ENCODE measurements at regions not wholly inside any gene's neighbourhood (a gene's known extent, or its start where the extent isn't known, plus 50 kb on each side); places are given as distances from the start of the nearest gene placed in this dataset.

DNA sequence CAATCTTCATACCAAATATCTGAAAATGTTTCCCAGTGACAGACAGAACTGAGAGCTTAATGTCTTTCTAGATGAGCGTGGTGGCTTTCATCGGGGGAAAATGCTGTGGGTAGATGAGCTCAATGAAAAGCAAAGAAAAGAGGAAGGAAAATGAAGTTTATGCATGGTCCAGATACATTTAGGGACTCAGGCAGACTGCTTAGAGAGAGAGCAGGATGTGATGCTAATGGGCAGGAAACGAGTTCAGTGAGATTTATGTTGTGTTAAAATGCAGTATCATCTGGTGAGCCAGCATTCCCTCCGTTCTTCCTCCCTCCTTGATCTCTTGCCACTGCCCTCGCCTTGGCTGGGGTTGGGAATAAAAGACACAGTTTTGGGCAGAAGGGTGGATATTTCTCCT is 229.2 kb downstream of the GBA3 start:
- Mint-ChIP-seq H3K4me3 (ENCODE audit: low read depth) (no peak overlapping the region), H3K36me3 (ENCODE audit: insufficient read depth) (no peaks in the 10 kb centered on the region), H3K4me1 (ENCODE audit: low read depth) (no peaks in the 10 kb centered on the region), H3K27me3 (no peaks in the 10 kb centered on the region), H3K27ac (no peak overlapping the region), H3K9me3 (ENCODE audit: low read depth) (peaks cover 7% of the 10 kb centered on the region)
- TF ChIP-seq CTCF (IDR thresholded peaks at IDR 0.05; ENCODE audit: unreplicated experiment) = no peak
- no peak for DNase-seq (ENCODE audit: low spot score, unreplicated experiment)

- no peak overlapping the region for H3K27ac Mint-ChIP-seq
- H3K4me3 Mint-ChIP-seq (ENCODE audit: low read depth) = no peak overlapping the region
- peaks cover 4% of the 10 kb centered on the region for H3K9me3 Mint-ChIP-seq (ENCODE audit: low read depth)
- no peak for TF ChIP-seq CTCF (IDR thresholded peaks at IDR 0.05; ENCODE audit: unreplicated experiment)
- no peak for DNase-seq (ENCODE audit: low spot score, unreplicated experiment)
- no peaks in the 10 kb centered on the region for H3K36me3 Mint-ChIP-seq (ENCODE audit: insufficient read depth)
- H3K4me1 Mint-ChIP-seq (ENCODE audit: low read depth) = no peaks in the 10 kb centered on the region
- H3K27me3 Mint-ChIP-seq = no peaks in the 10 kb centered on the region
These were observed 218.5 kb downstream of the GBA3 start for GRCh38 chr4:22911285-22911684.

- TF ChIP-seq CTCF (IDR thresholded peaks at IDR 0.05; ENCODE audit: unreplicated experiment) = no peak
- Mint-ChIP-seq H3K4me3 (ENCODE audit: low read depth) (no peak overlapping the region), H3K36me3 (ENCODE audit: insufficient read depth) (no peaks in the 10 kb centered on the region), H3K4me1 (ENCODE audit: low read depth) (no peaks in the 10 kb centered on the region), H3K9me3 (ENCODE audit: low read depth) (peaks cover 4% of the 10 kb centered on the region), H3K27me3 (no peaks in the 10 kb centered on the region), H3K27ac (no peak overlapping the region)
- no peak for DNase-seq (ENCODE audit: low spot score, unreplicated experiment)
These were observed 217.5 kb downstream of the GBA3 start for GRCh38 chr4:22910200-22910599.

DNA sequence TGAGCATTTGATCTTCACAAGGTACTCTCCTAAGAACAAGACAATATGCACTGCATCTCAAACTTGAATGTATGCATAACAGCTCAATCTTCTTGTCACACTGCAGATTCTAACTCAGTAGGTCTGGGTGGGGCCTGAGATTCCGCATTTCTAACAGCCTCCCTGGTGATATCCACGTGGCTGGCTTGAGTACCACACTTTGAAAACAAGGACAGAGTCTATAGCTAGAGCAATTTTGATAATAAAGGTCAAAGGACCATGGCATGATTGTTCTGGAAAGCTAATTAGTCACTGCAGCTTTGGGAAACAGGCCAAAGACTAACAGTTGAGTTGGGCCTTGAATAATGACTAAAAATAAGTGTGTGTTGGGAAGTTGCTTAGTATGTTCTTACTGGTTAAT is 213.3 kb downstream of the GBA3 start:
- Mint-ChIP-seq H3K27ac (no peak overlapping the region), H3K9me3 (ENCODE audit: low read depth) (peaks cover 4% of the 10 kb centered on the region), H3K4me1 (ENCODE audit: low read depth) (no peaks in the 10 kb centered on the region), H3K4me3 (ENCODE audit: low read depth) (no peak overlapping the region), H3K36me3 (ENCODE audit: insufficient read depth) (no peaks in the 10 kb centered on the region), H3K27me3 (peaks cover 4% of the 10 kb centered on the region)
- no peak for DNase-seq (ENCODE audit: low spot score, unreplicated experiment)
- TF ChIP-seq CTCF (IDR thresholded peaks at IDR 0.05; ENCODE audit: unreplicated experiment) = no peak

- no peak for TF ChIP-seq CTCF (IDR thresholded peaks at IDR 0.05; ENCODE audit: unreplicated experiment)
- no peak for DNase-seq (ENCODE audit: low spot score, unreplicated experiment)
- no peaks in the 10 kb centered on the region for H3K4me1 Mint-ChIP-seq (ENCODE audit: low read depth)
- no peak overlapping the region for H3K4me3 Mint-ChIP-seq (ENCODE audit: low read depth)
- H3K27ac Mint-ChIP-seq = no peak overlapping the region
- H3K27me3 Mint-ChIP-seq = peaks cover 7% of the 10 kb centered on the region
- no peaks in the 10 kb centered on the region for H3K36me3 Mint-ChIP-seq (ENCODE audit: insufficient read depth)
- no peaks in the 10 kb centered on the region for H3K9me3 Mint-ChIP-seq (ENCODE audit: low read depth)
These were observed 211.2 kb downstream of the GBA3 start for GRCh38 chr4:22903913-22904312.

All from progenitor cell of endocrine pancreas (in vitro differentiated cells).